ENCODE measurements at regions not wholly inside any gene's neighbourhood (a gene's known extent, or its start where the extent isn't known, plus 50 kb on each side); places are given as distances from the start of the nearest gene placed in this dataset.

- TF ChIP-seq, protein P1, sequence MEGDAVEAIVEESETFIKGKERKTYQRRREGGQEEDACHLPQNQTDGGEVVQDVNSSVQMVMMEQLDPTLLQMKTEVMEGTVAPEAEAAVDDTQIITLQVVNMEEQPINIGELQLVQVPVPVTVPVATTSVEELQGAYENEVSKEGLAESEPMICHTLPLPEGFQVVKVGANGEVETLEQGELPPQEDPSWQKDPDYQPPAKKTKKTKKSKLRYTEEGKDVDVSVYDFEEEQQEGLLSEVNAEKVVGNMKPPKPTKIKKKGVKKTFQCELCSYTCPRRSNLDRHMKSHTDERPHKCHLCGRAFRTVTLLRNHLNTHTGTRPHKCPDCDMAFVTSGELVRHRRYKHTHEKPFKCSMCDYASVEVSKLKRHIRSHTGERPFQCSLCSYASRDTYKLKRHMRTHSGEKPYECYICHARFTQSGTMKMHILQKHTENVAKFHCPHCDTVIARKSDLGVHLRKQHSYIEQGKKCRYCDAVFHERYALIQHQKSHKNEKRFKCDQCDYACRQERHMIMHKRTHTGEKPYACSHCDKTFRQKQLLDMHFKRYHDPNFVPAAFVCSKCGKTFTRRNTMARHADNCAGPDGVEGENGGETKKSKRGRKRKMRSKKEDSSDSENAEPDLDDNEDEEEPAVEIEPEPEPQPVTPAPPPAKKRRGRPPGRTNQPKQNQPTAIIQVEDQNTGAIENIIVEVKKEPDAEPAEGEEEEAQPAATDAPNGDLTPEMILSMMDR (IDR thresholded peaks at IDR 0.05), result no peak
- TF ChIP-seq POLR2A (IDR thresholded peaks at IDR 0.05), result no peak
Observed at GRCh38 chr16:13438064-13438463, 481.9 kb upstream of the ERCC4 start.
